ENCODE measurements at regions not wholly inside any gene's neighbourhood (a gene's known extent, or its start where the extent isn't known, plus 50 kb on each side); places are given as distances from the start of the nearest gene placed in this dataset.

GRCh38 chr6:73955800-73956199 lies 259.8 kb downstream of the CD109 start:
- TF ChIP-seq CTCF (IDR thresholded peaks at IDR 0.05) (no peak), POLR2A (IDR thresholded peaks at IDR 0.05) (no peak)
- Histone ChIP-seq H3K27me3 (no peaks in the 10 kb centered on the region), H3K36me3 (replicated peaks in 1 of 2) (no peaks in the 10 kb centered on the region), H3K4me1 (replicated peaks in 1 of 2) (no peaks in the 10 kb centered on the region), H3K4me3 (no peak overlapping the region), H3K9me3 (replicated peaks in 1 of 3) (no peaks in the 10 kb centered on the region), H3K27ac (no peak overlapping the region)
- no peak for DNase-seq
- WGBS, 4 donors, result 61 to 67% (median 64%) methylated on average over 4 of the region's 4 CpGs
- intact Hi-C loops (cut with DNase I), result no loop called here

GRCh38 chr6:73954881-73955280 lies 258.9 kb downstream of the CD109 start:
- no peaks in the 10 kb centered on the region for H3K9me3 ChIP-seq (replicated peaks in 1 of 3)
- no peak overlapping the region for H3K27ac ChIP-seq
- no peaks in the 10 kb centered on the region for H3K36me3 ChIP-seq (replicated peaks in 1 of 2)
- no peaks in the 10 kb centered on the region for H3K4me1 ChIP-seq (replicated peaks in 1 of 2)
- intact Hi-C loops (cut with DNase I), result no loop called here
- no peak for DNase-seq
- H3K27me3 ChIP-seq, result no peaks in the 10 kb centered on the region
- no peak overlapping the region for H3K4me3 ChIP-seq
- TF ChIP-seq POLR2A (IDR thresholded peaks at IDR 0.05) (no peak), CTCF (IDR thresholded peaks at IDR 0.05) (no peak)

- H3K27me3 ChIP-seq, result no peaks in the 10 kb centered on the region
Measured at GRCh38 chr6:73951183-73951582, 255.2 kb downstream of the CD109 start.

GRCh38 chr6:73943930-73944652 lies 248.1 kb downstream of the CD109 start:
- DNase-seq, result no peak
- no peaks in the 10 kb centered on the region for H3K4me1 ChIP-seq (replicated peaks in 1 of 2)
- no peaks in the 10 kb centered on the region for H3K27me3 ChIP-seq
- H3K9me3 ChIP-seq (replicated peaks in 1 of 3), result no peaks in the 10 kb centered on the region
- intact Hi-C loops (cut with DNase I), result no loop called here
- H3K4me3 ChIP-seq, result no peak overlapping the region
- H3K36me3 ChIP-seq (replicated peaks in 1 of 2), result no peaks in the 10 kb centered on the region
- no peak overlapping the region for H3K27ac ChIP-seq
- 48 to 70% (median 51%) methylated on average over 1 of the region's 1 CpG for WGBS, 4 donors
- TF ChIP-seq POLR2A (IDR thresholded peaks at IDR 0.05) (no peak), CTCF (IDR thresholded peaks at IDR 0.05) (no peak)

More at GRCh38 chr6:73951183-73951582, 255.2 kb downstream of the CD109 start:
- H3K4me3 ChIP-seq, result no peak overlapping the region
- no peak overlapping the region for H3K27ac ChIP-seq
- no peaks in the 10 kb centered on the region for H3K9me3 ChIP-seq (replicated peaks in 1 of 3)
- DNase-seq, result no peak
- intact Hi-C loops (cut with DNase I), result no loop called here
- TF ChIP-seq POLR2A (IDR thresholded peaks at IDR 0.05) (no peak), CTCF (IDR thresholded peaks at IDR 0.05) (no peak)
- H3K4me1 ChIP-seq (replicated peaks in 1 of 2), result no peaks in the 10 kb centered on the region
- H3K36me3 ChIP-seq (replicated peaks in 1 of 2), result no peaks in the 10 kb centered on the region
